ENCODE measurements at regions not wholly inside any gene's neighbourhood (a gene's known extent, or its start where the extent isn't known, plus 50 kb on each side); places are given as distances from the start of the nearest gene placed in this dataset.

DNA sequence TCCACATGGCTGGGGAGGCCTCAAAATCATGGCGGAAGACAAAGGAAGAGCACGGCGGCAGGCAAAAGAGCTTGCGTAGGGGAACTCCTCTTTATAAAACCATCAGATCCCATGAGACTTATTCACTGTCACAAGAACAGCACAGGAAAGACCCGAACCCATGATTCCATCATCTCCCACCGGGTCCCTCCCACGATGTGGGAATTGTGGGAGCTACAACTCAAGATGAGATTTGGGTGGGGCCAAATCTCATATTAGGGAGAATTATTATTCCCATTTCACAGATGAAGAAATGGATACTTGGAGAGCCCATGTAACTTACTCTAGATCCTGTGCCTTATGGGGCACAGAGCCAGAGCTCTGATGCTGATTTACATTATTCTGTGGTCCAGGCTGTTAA lies 322.6 kb downstream of the PCNX1 start:
- POLR2A ChIA-PET: no interaction called here
- intact Hi-C loops (cut with micrococcal nuclease; ENCODE audit: unreplicated experiment): no loop called here

GRCh38 chr14:71230897-71231296 lies 323.6 kb downstream of the PCNX1 start:
- H3K4me1 ChIP-seq (ENCODE audit: insufficient read depth, low read length, poor library complexity, severe bottlenecking): no peaks in the 10 kb centered on the region
- DNase-seq (ENCODE audit: low spot score): no peak
- no peak overlapping the region for H3K4me3 ChIP-seq (ENCODE audit: low read depth, low read length, poor library complexity, severe bottlenecking)
- TF ChIP-seq, protein P1, sequence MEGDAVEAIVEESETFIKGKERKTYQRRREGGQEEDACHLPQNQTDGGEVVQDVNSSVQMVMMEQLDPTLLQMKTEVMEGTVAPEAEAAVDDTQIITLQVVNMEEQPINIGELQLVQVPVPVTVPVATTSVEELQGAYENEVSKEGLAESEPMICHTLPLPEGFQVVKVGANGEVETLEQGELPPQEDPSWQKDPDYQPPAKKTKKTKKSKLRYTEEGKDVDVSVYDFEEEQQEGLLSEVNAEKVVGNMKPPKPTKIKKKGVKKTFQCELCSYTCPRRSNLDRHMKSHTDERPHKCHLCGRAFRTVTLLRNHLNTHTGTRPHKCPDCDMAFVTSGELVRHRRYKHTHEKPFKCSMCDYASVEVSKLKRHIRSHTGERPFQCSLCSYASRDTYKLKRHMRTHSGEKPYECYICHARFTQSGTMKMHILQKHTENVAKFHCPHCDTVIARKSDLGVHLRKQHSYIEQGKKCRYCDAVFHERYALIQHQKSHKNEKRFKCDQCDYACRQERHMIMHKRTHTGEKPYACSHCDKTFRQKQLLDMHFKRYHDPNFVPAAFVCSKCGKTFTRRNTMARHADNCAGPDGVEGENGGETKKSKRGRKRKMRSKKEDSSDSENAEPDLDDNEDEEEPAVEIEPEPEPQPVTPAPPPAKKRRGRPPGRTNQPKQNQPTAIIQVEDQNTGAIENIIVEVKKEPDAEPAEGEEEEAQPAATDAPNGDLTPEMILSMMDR (conservative IDR thresholded peaks at IDR 0.05; ENCODE audit: low read length): no peak
- TF ChIP-seq EZH2phosphoT487 (IDR thresholded peaks at IDR 0.05; ENCODE audit: borderline replicate concordance, low read depth, low read length): no peak
- H3K36me3 ChIP-seq (ENCODE audit: insufficient read depth, low read length): no peaks in the 10 kb centered on the region
- H3K27ac ChIP-seq (ENCODE audit: low read depth, low read length, poor library complexity, severe bottlenecking): no peak overlapping the region
- no peak overlapping the region for H3K4me2 ChIP-seq (ENCODE audit: low read length)
- intact Hi-C loops (cut with micrococcal nuclease; ENCODE audit: unreplicated experiment): no loop called here
- H3K9me2 ChIP-seq (ENCODE audit: insufficient read depth, low read length): no peaks in the 10 kb centered on the region
- no peak overlapping the region for H2AFZ ChIP-seq (ENCODE audit: low read length)
- POLR2A ChIA-PET: no interaction called here
- H3K9me3 ChIP-seq (ENCODE audit: low read length): no peaks in the 10 kb centered on the region
- CTCF ChIA-PET (ENCODE audit: unreplicated experiment): no interaction called here
- H3K79me2 ChIP-seq (ENCODE audit: insufficient read depth, low read depth, low read length): no peaks in the 10 kb centered on the region
- H4K20me1 ChIP-seq (ENCODE audit: insufficient read depth, low read length): no peaks in the 10 kb centered on the region
- BruUV-seq (replicated peaks): no TSS peak

More for the DNA sequence above, 322.6 kb downstream of the PCNX1 start:
- H4K20me1 ChIP-seq (ENCODE audit: insufficient read depth, low read length): no peaks in the 10 kb centered on the region
- H3K4me3 ChIP-seq (ENCODE audit: low read depth, low read length, poor library complexity, severe bottlenecking): no peak overlapping the region
- H3K36me3 ChIP-seq (ENCODE audit: insufficient read depth, low read length): no peaks in the 10 kb centered on the region
- no peaks in the 10 kb centered on the region for H3K4me1 ChIP-seq (ENCODE audit: insufficient read depth, low read length, poor library complexity, severe bottlenecking)
- H3K9me3 ChIP-seq (ENCODE audit: low read length): no peaks in the 10 kb centered on the region
- DNase-seq (ENCODE audit: low spot score): no peak
- TF ChIP-seq EZH2phosphoT487 (IDR thresholded peaks at IDR 0.05; ENCODE audit: borderline replicate concordance, low read depth, low read length): no peak
- TF ChIP-seq, protein P1 (conservative IDR thresholded peaks at IDR 0.05; ENCODE audit: low read length): no peak
- BruUV-seq (replicated peaks): no TSS peak
- H3K79me2 ChIP-seq (ENCODE audit: insufficient read depth, low read depth, low read length): no peaks in the 10 kb centered on the region
- no peak overlapping the region for H3K4me2 ChIP-seq (ENCODE audit: low read length)
- H2AFZ ChIP-seq (ENCODE audit: low read length): no peak overlapping the region
- H3K27ac ChIP-seq (ENCODE audit: low read depth, low read length, poor library complexity, severe bottlenecking): no peak overlapping the region
- CTCF ChIA-PET (ENCODE audit: unreplicated experiment): no interaction called here
- H3K9me2 ChIP-seq (ENCODE audit: insufficient read depth, low read length): no peaks in the 10 kb centered on the region

- Histone ChIP-seq H2AFZ (ENCODE audit: low read length) (peak overlapping the region; percentile 44; the same call in 1 of the 2 replicates), H3K27ac (ENCODE audit: low read depth, low read length, poor library complexity, severe bottlenecking) (no peak overlapping the region), H3K9me2 (ENCODE audit: insufficient read depth, low read length) (no peaks in the 10 kb centered on the region), H3K4me2 (ENCODE audit: low read length) (no peak overlapping the region), H3K36me3 (ENCODE audit: insufficient read depth, low read length) (no peaks in the 10 kb centered on the region), H3K4me3 (ENCODE audit: low read depth, low read length, poor library complexity, severe bottlenecking) (no peak overlapping the region), H4K20me1 (ENCODE audit: insufficient read depth, low read length) (no peaks in the 10 kb centered on the region), H3K9me3 (ENCODE audit: low read length) (no peaks in the 10 kb centered on the region), H3K4me1 (ENCODE audit: insufficient read depth, low read length, poor library complexity, severe bottlenecking) (no peaks in the 10 kb centered on the region), H3K79me2 (ENCODE audit: insufficient read depth, low read depth, low read length) (no peaks in the 10 kb centered on the region)
- no peak for TF ChIP-seq EZH2phosphoT487 (IDR thresholded peaks at IDR 0.05; ENCODE audit: borderline replicate concordance, low read depth, low read length)
- TF ChIP-seq, protein P1 (conservative IDR thresholded peaks at IDR 0.05; ENCODE audit: low read length): no peak
- no TSS peak for BruUV-seq (replicated peaks)
- ChIA-PET POLR2A (no interaction called here), CTCF (ENCODE audit: unreplicated experiment) (no interaction called here)
- intact Hi-C loops (cut with micrococcal nuclease; ENCODE audit: unreplicated experiment): no loop called here
- DNase-seq (ENCODE audit: low spot score): peak; percentile 50
Observed at GRCh38 chr14:71231521-71232393, 324.5 kb downstream of the PCNX1 start.
